DND-41 (cell line): ENCODE measurements at regions not wholly inside any gene's neighbourhood (a gene's known extent, or its start where the extent isn't known, plus 50 kb on each side); places are given as distances from the start of the nearest gene placed in this dataset.
"Not testable (repeated sequence)": the region's sequence is repeated elsewhere in the genome, so short reads cannot be mapped to it uniquely, and the experiment has no call there.

ENCODE experiments used
- ATAC-seq: fragments of 200-7000 bp; cut with Tn5 transposase; 3 replicates; pipeline ENCODE4 v1.9.1; 2021; ENCODE audit warnings: low read depth; ENCODE audit not compliant: insufficient read depth
- DNase-seq: peaks from one replicate; pipeline ENCODE4 v3.0.0-alpha.2; 2020
- H2AFZ ChIP-seq: 2 replicates; pipeline ENCODE4 v1.6.0; 2012; ENCODE audit warnings: low read depth, low read length
- H3K27ac ChIP-seq: 2 replicates; pipeline ENCODE4 v1.5.1; 2012; ENCODE audit warnings: low read length, inconsistent platforms
- H3K27me3 ChIP-seq: fragments of 200-600 bp; sonication (generic); 2 replicates; pipeline ENCODE4 v1.6.0; 2012; ENCODE audit warnings: low read length, mild to moderate bottlenecking, inconsistent platforms; ENCODE audit not compliant: insufficient read depth, poor library complexity
- H3K36me3 ChIP-seq: 2 replicates; pipeline ENCODE4 v1.5.1; 2012; ENCODE audit warnings: low read length, inconsistent platforms; ENCODE audit not compliant: insufficient read depth
- H3K4me1 ChIP-seq: 2 replicates; pipeline ENCODE4 v1.5.1; 2012; ENCODE audit warnings: mild to moderate bottlenecking, low read length; ENCODE audit not compliant: insufficient read depth
- H3K4me2 ChIP-seq: 2 replicates; pipeline ENCODE4 v1.6.0; 2012; ENCODE audit warnings: mild to moderate bottlenecking, moderate library complexity, low read length, inconsistent platforms; ENCODE audit not compliant: insufficient read depth
- H3K4me3 ChIP-seq, 2 experiments: fragments of 200-600 bp in 1 of 2; shearing (Covaris generic) in 1 of 2; 2 replicates each; pipeline ENCODE4 v1.5.1; 2012 to 2016; ENCODE audit warnings: inconsistent platforms in 2 of 2, low read length in 2 of 2, mild to moderate bottlenecking in 2 of 2, low read depth in 1 of 2, moderate library complexity in 1 of 2
- H3K79me2 ChIP-seq: 2 replicates; pipeline ENCODE4 v1.6.0; 2012; ENCODE audit warnings: low read length, inconsistent platforms; ENCODE audit not compliant: insufficient read depth
- H3K9ac ChIP-seq: 2 replicates; pipeline ENCODE4 v1.6.0; 2012; ENCODE audit warnings: low read depth, mild to moderate bottlenecking, inconsistent platforms, low read length, moderate library complexity
- H3K9me3 ChIP-seq: 2 replicates; pipeline ENCODE4 v1.5.1; 2012; ENCODE audit warnings: low read length, moderate library complexity, mild to moderate bottlenecking, inconsistent platforms; ENCODE audit not compliant: insufficient read depth, severe bottlenecking
- H4K20me1 ChIP-seq: 2 replicates; pipeline ENCODE4 v1.6.0; 2012; ENCODE audit warnings: low read length; ENCODE audit not compliant: insufficient read depth
- EZH2 ChIP-seq: IDR thresholded peaks from 3 replicates; pipeline ENCODE4 v1.6.1; 2012; ENCODE audit warnings: borderline replicate concordance, low read depth, mild to moderate bottlenecking, moderate library complexity, low read length, inconsistent platforms; ENCODE audit not compliant: severe bottlenecking
- TF ChIP-seq, protein P1 (sequence below): IDR thresholded peaks from 2 replicates; pipeline ENCODE4 v1.5.1; 2012; ENCODE audit warnings: borderline replicate concordance, low read length, moderate library complexity, mild to moderate bottlenecking; ENCODE audit not compliant: poor library complexity, severe bottlenecking; ENCODE audit errors: extremely low read depth

DNA sequence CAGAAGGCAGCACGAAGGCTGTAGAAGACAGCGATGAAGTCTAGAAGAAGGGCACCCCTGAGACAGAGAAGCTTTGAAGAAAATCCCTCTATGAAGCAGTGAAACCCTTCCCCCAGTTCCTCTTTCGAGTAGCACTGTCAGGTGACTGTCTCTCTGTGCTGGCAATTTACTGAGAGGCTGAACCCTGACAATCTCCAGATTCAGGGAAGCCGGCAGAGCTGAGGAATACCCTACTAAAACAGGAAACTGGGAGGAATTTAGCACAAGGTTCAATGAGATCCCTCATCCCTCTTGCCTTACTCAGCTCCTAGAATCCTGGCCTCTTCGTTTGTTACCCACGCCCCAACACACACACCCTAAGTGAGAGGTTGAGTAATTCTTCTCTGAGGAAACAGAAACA lies 239.7 kb upstream of the NOCT start:
- DNase-seq (no peak), ATAC-seq (no peak)
- no peak overlapping the region for H3K4me3 ChIP-seq
- H3K4me2 ChIP-seq = no peak overlapping the region
- H3K4me1 ChIP-seq = no peaks in the 10 kb centered on the region
- no peaks in the 10 kb centered on the region for H4K20me1 ChIP-seq
- no peak overlapping the region for H2AFZ ChIP-seq
- H3K27me3 ChIP-seq = peaks cover 4% of the 10 kb centered on the region
- no peaks in the 10 kb centered on the region for H3K79me2 ChIP-seq
- H3K36me3 ChIP-seq = no peaks in the 10 kb centered on the region
- no peaks in the 10 kb centered on the region for H3K9me3 ChIP-seq
- no peak overlapping the region for H3K27ac ChIP-seq
- no peak overlapping the region for H3K9ac ChIP-seq
- TF ChIP-seq EZH2 = no peak
- TF ChIP-seq, protein P1, sequence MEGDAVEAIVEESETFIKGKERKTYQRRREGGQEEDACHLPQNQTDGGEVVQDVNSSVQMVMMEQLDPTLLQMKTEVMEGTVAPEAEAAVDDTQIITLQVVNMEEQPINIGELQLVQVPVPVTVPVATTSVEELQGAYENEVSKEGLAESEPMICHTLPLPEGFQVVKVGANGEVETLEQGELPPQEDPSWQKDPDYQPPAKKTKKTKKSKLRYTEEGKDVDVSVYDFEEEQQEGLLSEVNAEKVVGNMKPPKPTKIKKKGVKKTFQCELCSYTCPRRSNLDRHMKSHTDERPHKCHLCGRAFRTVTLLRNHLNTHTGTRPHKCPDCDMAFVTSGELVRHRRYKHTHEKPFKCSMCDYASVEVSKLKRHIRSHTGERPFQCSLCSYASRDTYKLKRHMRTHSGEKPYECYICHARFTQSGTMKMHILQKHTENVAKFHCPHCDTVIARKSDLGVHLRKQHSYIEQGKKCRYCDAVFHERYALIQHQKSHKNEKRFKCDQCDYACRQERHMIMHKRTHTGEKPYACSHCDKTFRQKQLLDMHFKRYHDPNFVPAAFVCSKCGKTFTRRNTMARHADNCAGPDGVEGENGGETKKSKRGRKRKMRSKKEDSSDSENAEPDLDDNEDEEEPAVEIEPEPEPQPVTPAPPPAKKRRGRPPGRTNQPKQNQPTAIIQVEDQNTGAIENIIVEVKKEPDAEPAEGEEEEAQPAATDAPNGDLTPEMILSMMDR = no peak

DNA sequence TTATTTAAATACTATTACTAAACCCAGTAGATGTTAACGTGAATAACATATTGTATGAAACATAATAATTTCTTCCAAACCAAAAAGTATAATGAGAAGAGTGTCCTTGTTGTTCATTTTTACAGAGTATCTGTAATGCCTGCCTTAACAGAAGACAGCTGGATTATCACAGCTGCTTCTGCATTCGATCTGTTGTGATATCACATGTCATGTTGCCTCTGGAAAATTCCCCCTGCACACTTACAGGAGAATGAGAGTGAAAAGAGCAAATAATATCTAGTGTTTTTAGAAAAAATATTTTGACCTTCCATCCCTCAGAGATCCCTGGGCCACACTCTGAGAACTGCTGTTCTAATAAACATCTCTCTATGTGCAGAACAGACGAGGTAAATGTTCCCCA lies 240.1 kb upstream of the NOCT start:
- Histone ChIP-seq H3K79me2 (no peaks in the 10 kb centered on the region), H2AFZ (no peak overlapping the region), H3K27ac (no peak overlapping the region), H3K9me3 (no peaks in the 10 kb centered on the region), H4K20me1 (no peaks in the 10 kb centered on the region), H3K36me3 (no peaks in the 10 kb centered on the region), H3K27me3 (peaks cover 4% of the 10 kb centered on the region), H3K9ac (no peak overlapping the region), H3K4me1 (no peaks in the 10 kb centered on the region), H3K4me3 (no peak overlapping the region), H3K4me2 (no peak overlapping the region)
- DNase-seq (no peak), ATAC-seq (no peak)
- TF ChIP-seq EZH2 = no peak
- TF ChIP-seq, protein P1 = no peak

DNA sequence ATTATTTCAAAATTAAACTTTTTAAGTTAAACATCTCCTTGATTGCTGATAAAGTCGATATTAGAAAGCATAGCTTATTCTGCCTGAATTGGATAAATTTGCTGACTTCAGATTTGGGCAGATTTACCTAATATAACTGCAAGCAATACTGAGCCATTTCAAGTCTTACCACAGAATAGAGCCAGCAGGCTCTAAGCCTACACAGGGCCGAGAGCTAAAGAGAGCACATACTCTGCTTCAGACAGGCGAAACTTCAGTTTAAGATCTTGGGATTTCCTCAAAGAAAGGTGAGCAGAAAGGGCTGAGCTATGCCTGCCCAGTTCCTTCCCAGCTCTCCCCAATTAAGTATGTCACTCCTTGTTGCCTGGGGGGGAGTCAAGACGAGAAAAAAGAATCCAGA lies 240.6 kb upstream of the NOCT start:
- H3K4me1 ChIP-seq = no peaks in the 10 kb centered on the region
- no peak overlapping the region for H3K4me3 ChIP-seq
- peaks cover 4% of the 10 kb centered on the region for H3K27me3 ChIP-seq
- H3K27ac ChIP-seq = no peak overlapping the region
- DNase-seq = no peak
- TF ChIP-seq EZH2 = no peak
- TF ChIP-seq, protein P1 = no peak
- H2AFZ ChIP-seq = no peak overlapping the region
- no peaks in the 10 kb centered on the region for H4K20me1 ChIP-seq
- ATAC-seq = no peak
- no peak overlapping the region for H3K9ac ChIP-seq
- H3K79me2 ChIP-seq = no peaks in the 10 kb centered on the region
- H3K36me3 ChIP-seq = no peaks in the 10 kb centered on the region
- H3K9me3 ChIP-seq = no peaks in the 10 kb centered on the region
- no peak overlapping the region for H3K4me2 ChIP-seq

DNA sequence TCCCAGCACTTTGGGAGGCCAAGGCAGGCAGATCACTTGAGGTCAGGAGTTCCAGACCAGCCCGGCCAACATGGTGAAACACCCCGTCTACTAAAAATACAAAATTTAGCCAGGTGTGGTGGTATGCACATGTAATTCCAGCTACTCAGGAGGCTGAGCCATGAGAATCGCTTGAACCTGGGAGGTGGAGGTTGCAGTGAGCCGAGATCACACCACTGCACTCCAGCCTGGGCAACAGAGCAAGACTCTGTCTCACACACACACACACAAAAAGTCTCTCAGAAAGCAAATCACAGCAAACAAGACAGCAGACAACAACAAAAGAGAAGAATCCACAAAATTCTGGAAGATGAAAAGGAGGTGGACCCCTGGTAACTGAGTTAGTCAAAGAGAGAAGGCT lies 241.5 kb upstream of the NOCT start:
- H3K79me2 ChIP-seq, H2AFZ ChIP-seq, H3K27me3 ChIP-seq, ATAC-seq, DNase-seq, H3K9ac ChIP-seq, H3K27ac ChIP-seq, H3K4me2 ChIP-seq, H4K20me1 ChIP-seq, H3K9me3 ChIP-seq, H3K36me3 ChIP-seq, H3K4me1 ChIP-seq, H3K4me3 ChIP-seq: not testable (repeated sequence)
